ENCODE measurements at regions not wholly inside any gene's neighbourhood (a gene's known extent, or its start where the extent isn't known, plus 50 kb on each side); places are given as distances from the start of the nearest gene placed in this dataset.

GRCh38 chr6:116982401-116982800 lies 105.4 kb downstream of the RFX6 start:
- H3K27ac ChIP-seq (ENCODE audit: low read depth, low read length): no peak overlapping the region
- H3K4me1 ChIP-seq (ENCODE audit: control insufficient read depth in 3 of 3, insufficient read depth in 3 of 3, low read length in 3 of 3): no peaks in the 10 kb centered on the region
- no peaks in the 10 kb centered on the region for H3K27me3 ChIP-seq (ENCODE audit: control insufficient read depth in 3 of 3, insufficient read depth in 3 of 3, low read length in 3 of 3)

DNA sequence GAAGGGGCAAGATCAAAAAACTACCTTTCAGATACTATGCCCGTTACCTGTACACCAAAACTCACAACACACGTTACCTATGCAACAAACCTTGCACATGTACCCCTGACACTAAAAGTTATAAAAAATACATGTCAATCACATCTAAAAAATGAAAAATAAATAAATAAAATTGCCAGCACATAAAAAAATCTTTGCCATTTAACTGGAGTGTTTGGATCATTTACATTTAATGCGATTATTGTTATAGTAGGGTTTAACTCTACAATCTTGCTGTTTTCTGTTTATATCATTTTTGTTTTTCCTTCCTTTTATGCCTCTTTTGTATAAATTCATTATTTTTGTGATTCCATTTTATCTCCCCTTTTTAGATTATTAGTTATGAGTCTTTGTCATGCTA lies 106.3 kb downstream of the RFX6 start:
- no peaks in the 10 kb centered on the region for H3K27me3 ChIP-seq (ENCODE audit: control insufficient read depth in 3 of 3, insufficient read depth in 3 of 3, low read length in 3 of 3)
- H3K4me3 ChIP-seq (ENCODE audit: low read length in 3 of 3): no peak overlapping the region
- H3K9ac ChIP-seq (ENCODE audit: low read depth in 1 of 3, low read length in 3 of 3): no peak overlapping the region
- no peaks in the 10 kb centered on the region for H3K36me3 ChIP-seq (ENCODE audit: control insufficient read depth in 3 of 3, insufficient read depth in 3 of 3, low read length in 3 of 3)
- H3K27ac ChIP-seq (ENCODE audit: low read depth, low read length): no peak overlapping the region
- H3K4me1 ChIP-seq (ENCODE audit: control insufficient read depth in 3 of 3, insufficient read depth in 3 of 3, low read length in 3 of 3): no peaks in the 10 kb centered on the region
- no peaks in the 10 kb centered on the region for H3K9me3 ChIP-seq (ENCODE audit: control insufficient read depth in 3 of 3, low read length in 3 of 3)

More at GRCh38 chr6:116982401-116982800, 105.4 kb downstream of the RFX6 start:
- no peak overlapping the region for H3K9ac ChIP-seq (ENCODE audit: low read depth in 1 of 3, low read length in 3 of 3)
- H3K4me3 ChIP-seq (ENCODE audit: low read length in 3 of 3): no peak overlapping the region
- H3K9me3 ChIP-seq (ENCODE audit: control insufficient read depth in 3 of 3, low read length in 3 of 3): no peaks in the 10 kb centered on the region
- no peaks in the 10 kb centered on the region for H3K36me3 ChIP-seq (ENCODE audit: control insufficient read depth in 3 of 3, insufficient read depth in 3 of 3, low read length in 3 of 3)

DNA sequence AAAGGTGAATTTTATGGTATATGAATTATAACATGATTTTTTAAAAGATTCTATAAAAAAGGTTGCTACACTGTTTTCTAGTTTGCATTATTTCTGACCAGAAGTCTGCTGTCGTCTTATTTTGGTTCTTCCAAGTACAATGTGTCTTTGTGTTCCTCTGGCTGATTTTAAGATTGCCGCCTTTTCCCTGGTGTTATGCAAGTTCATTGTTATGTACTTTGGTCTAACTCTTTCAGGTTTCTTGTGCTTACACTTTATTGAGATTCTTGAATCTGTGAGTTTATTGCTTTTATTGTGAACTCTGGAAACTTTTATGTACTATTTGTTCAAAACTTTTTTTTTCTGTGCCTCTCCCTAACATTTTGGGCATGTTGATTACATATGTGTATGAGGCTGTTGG lies 109.8 kb downstream of the RFX6 start:
- no peak overlapping the region for H3K27ac ChIP-seq (ENCODE audit: low read depth, low read length)
- no peaks in the 10 kb centered on the region for H3K36me3 ChIP-seq (ENCODE audit: control insufficient read depth in 3 of 3, insufficient read depth in 3 of 3, low read length in 3 of 3)
- H3K27me3 ChIP-seq (ENCODE audit: control insufficient read depth in 3 of 3, insufficient read depth in 3 of 3, low read length in 3 of 3): no peaks in the 10 kb centered on the region
- H3K4me3 ChIP-seq (ENCODE audit: low read length in 3 of 3): no peak overlapping the region
- no peak overlapping the region for H3K9ac ChIP-seq (ENCODE audit: low read depth in 1 of 3, low read length in 3 of 3)
- H3K9me3 ChIP-seq (ENCODE audit: control insufficient read depth in 3 of 3, low read length in 3 of 3): no peaks in the 10 kb centered on the region
- H3K4me1 ChIP-seq (ENCODE audit: control insufficient read depth in 3 of 3, insufficient read depth in 3 of 3, low read length in 3 of 3): no peaks in the 10 kb centered on the region

DNA sequence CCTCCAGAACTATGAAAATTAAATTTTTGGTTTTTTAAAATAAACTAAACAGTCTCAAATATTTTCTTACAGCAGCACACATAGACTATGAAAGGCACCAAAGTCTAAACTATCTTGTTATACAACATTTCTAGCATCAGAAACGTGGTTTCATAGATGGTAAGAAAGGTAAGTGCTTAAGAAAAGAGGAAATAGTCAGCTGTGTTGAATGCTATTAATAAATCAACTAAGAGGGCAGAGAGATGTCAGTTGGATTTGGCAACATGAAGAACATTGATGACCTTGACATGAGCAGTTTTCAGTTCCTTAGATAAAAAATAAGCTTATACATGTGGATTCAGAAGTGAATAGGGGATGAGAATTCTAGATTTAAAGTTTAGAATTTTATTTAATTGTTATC lies 113.6 kb downstream of the RFX6 start:
- H3K4me3 ChIP-seq (ENCODE audit: low read length in 3 of 3): no peak overlapping the region

DNA sequence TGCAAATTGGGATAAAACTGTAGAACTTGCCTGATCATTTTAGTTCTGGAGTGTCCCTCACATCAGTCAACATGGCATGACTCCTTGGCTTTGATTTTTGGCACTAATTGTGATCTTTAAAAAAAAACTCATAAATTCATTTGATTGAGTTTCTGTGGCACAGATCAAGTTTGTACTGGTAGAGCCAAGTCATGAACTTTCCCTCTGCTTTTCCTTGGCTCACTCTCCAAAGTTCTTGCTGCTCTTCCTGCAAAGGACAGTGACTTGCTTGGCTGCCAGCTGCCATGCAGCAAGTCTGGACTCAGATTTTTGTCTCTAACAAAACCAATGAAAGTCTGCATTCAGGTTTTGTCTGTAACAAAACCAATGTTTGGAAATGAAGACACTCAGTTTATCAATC lies 115.5 kb downstream of the RFX6 start:
- Histone ChIP-seq H3K4me1 (ENCODE audit: control insufficient read depth in 3 of 3, insufficient read depth in 3 of 3, low read length in 3 of 3) (peaks cover 0 to 14% (median 4%) of the 10 kb centered on the region in 3 donors), H3K27me3 (ENCODE audit: control insufficient read depth in 3 of 3, insufficient read depth in 3 of 3, low read length in 3 of 3) (no peaks in the 10 kb centered on the region), H3K9me3 (ENCODE audit: control insufficient read depth in 3 of 3, low read length in 3 of 3) (no peaks in the 10 kb centered on the region), H3K4me3 (ENCODE audit: low read length in 3 of 3) (no peak overlapping the region), H3K36me3 (ENCODE audit: control insufficient read depth in 3 of 3, insufficient read depth in 3 of 3, low read length in 3 of 3) (no peaks in the 10 kb centered on the region), H3K27ac (ENCODE audit: low read depth, low read length) (peak overlapping the region; percentile 20), H3K9ac (ENCODE audit: low read depth in 1 of 3, low read length in 3 of 3) (no peak overlapping the region)

More for the DNA sequence above, 113.6 kb downstream of the RFX6 start:
- Histone ChIP-seq H3K27ac (ENCODE audit: low read depth, low read length) (no peak overlapping the region), H3K36me3 (ENCODE audit: control insufficient read depth in 3 of 3, insufficient read depth in 3 of 3, low read length in 3 of 3) (no peaks in the 10 kb centered on the region), H3K27me3 (ENCODE audit: control insufficient read depth in 3 of 3, insufficient read depth in 3 of 3, low read length in 3 of 3) (no peaks in the 10 kb centered on the region), H3K9ac (ENCODE audit: low read depth in 1 of 3, low read length in 3 of 3) (no peak overlapping the region), H3K9me3 (ENCODE audit: control insufficient read depth in 3 of 3, low read length in 3 of 3) (no peaks in the 10 kb centered on the region), H3K4me1 (ENCODE audit: control insufficient read depth in 3 of 3, insufficient read depth in 3 of 3, low read length in 3 of 3) (peaks cover 0 to 14% (median 4%) of the 10 kb centered on the region in 3 donors)

DNA sequence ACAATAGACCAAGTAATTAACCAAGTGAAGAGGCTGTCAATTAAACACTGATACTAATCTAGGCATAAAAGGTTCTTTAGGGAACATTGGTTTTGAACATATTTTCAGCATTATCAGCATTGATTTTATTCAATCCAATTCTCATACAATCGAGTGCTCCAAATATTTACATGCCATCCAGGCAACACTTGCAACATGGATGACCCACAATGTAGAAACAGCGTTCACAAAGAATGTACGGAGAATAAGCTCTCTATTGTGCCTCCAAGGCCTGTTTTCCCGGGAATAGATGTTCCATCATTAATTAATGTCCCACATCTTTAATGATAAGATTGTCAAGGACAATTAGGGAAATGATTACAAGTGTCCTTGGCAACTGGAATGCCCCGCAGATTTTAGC lies 117.4 kb downstream of the RFX6 start:
- H3K27me3 ChIP-seq (ENCODE audit: control insufficient read depth in 3 of 3, insufficient read depth in 3 of 3, low read length in 3 of 3): no peaks in the 10 kb centered on the region

GRCh38 chr6:116996842-116997241 lies 119.8 kb downstream of the RFX6 start:
- Histone ChIP-seq H3K36me3 (ENCODE audit: control insufficient read depth in 3 of 3, insufficient read depth in 3 of 3, low read length in 3 of 3) (no peaks in the 10 kb centered on the region), H3K9me3 (ENCODE audit: control insufficient read depth in 3 of 3, low read length in 3 of 3) (no peaks in the 10 kb centered on the region), H3K4me1 (ENCODE audit: control insufficient read depth in 3 of 3, insufficient read depth in 3 of 3, low read length in 3 of 3) (peaks cover 0 to 14% (median 4%) of the 10 kb centered on the region in 3 donors), H3K27me3 (ENCODE audit: control insufficient read depth in 3 of 3, insufficient read depth in 3 of 3, low read length in 3 of 3) (no peaks in the 10 kb centered on the region), H3K4me3 (ENCODE audit: low read length in 3 of 3) (no peak overlapping the region), H3K9ac (ENCODE audit: low read depth in 1 of 3, low read length in 3 of 3) (no peak overlapping the region), H3K27ac (ENCODE audit: low read depth, low read length) (no peak overlapping the region)

More for the DNA sequence above, 117.4 kb downstream of the RFX6 start:
- peaks cover 0 to 14% (median 4%) of the 10 kb centered on the region in 3 donors for H3K4me1 ChIP-seq (ENCODE audit: control insufficient read depth in 3 of 3, insufficient read depth in 3 of 3, low read length in 3 of 3)
- no peaks in the 10 kb centered on the region for H3K9me3 ChIP-seq (ENCODE audit: control insufficient read depth in 3 of 3, low read length in 3 of 3)
- H3K9ac ChIP-seq (ENCODE audit: low read depth in 1 of 3, low read length in 3 of 3): no peak overlapping the region
- no peaks in the 10 kb centered on the region for H3K36me3 ChIP-seq (ENCODE audit: control insufficient read depth in 3 of 3, insufficient read depth in 3 of 3, low read length in 3 of 3)
- H3K4me3 ChIP-seq (ENCODE audit: low read length in 3 of 3): no peak overlapping the region
- no peak overlapping the region for H3K27ac ChIP-seq (ENCODE audit: low read depth, low read length)

DNA sequence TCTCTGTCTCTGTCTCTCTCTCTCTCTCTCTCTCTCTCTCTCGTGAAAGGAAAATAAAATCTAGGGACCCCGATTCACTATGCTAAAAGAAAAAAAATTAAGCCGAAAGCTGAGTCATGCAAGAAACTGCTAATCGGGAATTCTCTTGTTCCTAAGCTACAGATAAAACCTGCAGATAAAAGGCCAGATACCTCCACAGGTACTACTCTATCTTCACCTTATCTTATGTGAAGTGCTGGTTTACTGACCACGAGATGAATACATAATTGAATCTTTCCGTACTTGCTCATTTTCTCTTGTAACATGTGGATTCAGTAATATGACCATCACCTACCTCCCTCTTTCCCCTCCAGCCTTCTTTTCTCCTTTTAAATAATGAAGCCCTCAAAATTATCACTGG lies 120.5 kb downstream of the RFX6 start:
- Histone ChIP-seq H3K4me3 (ENCODE audit: low read length in 3 of 3) (no peak overlapping the region), H3K27ac (ENCODE audit: low read depth, low read length) (no peak overlapping the region), H3K36me3 (ENCODE audit: control insufficient read depth in 3 of 3, insufficient read depth in 3 of 3, low read length in 3 of 3) (no peaks in the 10 kb centered on the region), H3K27me3 (ENCODE audit: control insufficient read depth in 3 of 3, insufficient read depth in 3 of 3, low read length in 3 of 3) (no peaks in the 10 kb centered on the region), H3K9ac (ENCODE audit: low read depth in 1 of 3, low read length in 3 of 3) (no peak overlapping the region), H3K9me3 (ENCODE audit: control insufficient read depth in 3 of 3, low read length in 3 of 3) (no peaks in the 10 kb centered on the region), H3K4me1 (ENCODE audit: control insufficient read depth in 3 of 3, insufficient read depth in 3 of 3, low read length in 3 of 3) (peaks cover 0 to 8% (median 4%) of the 10 kb centered on the region in 3 donors)

- Histone ChIP-seq H3K36me3 (ENCODE audit: control insufficient read depth in 3 of 3, insufficient read depth in 3 of 3, low read length in 3 of 3) (no peaks in the 10 kb centered on the region), H3K9ac (ENCODE audit: low read depth in 1 of 3, low read length in 3 of 3) (no peak overlapping the region), H3K4me3 (ENCODE audit: low read length in 3 of 3) (no peak overlapping the region), H3K27me3 (ENCODE audit: control insufficient read depth in 3 of 3, insufficient read depth in 3 of 3, low read length in 3 of 3) (no peaks in the 10 kb centered on the region), H3K9me3 (ENCODE audit: control insufficient read depth in 3 of 3, low read length in 3 of 3) (no peaks in the 10 kb centered on the region), H3K4me1 (ENCODE audit: control insufficient read depth in 3 of 3, insufficient read depth in 3 of 3, low read length in 3 of 3) (no peaks in the 10 kb centered on the region), H3K27ac (ENCODE audit: low read depth, low read length) (no peak overlapping the region)
These were observed 130.6 kb downstream of the RFX6 start for GRCh38 chr6:117007659-117008058.

DNA sequence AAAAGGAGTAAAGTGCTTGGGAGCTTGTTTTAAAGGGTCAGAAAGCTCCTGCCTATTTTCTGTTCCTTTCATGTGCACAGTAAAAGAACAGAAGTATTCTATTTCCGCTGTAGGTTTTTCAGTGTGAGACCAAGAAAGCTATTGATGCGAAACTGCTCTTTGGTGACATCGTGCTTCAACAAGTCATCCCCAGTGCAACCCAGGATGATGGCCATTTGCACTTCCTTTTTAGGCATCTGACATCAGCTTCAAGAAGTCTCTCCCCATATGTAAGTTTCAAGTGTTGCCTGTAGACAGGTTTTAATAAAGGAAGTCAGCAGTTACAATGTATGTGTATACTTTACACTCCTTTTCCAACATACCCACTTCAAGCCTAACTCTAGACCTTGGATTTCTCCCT lies 131.6 kb downstream of the RFX6 start:
- Histone ChIP-seq H3K9me3 (ENCODE audit: control insufficient read depth in 3 of 3, low read length in 3 of 3) (no peaks in the 10 kb centered on the region), H3K4me1 (ENCODE audit: control insufficient read depth in 3 of 3, insufficient read depth in 3 of 3, low read length in 3 of 3) (no peaks in the 10 kb centered on the region), H3K27ac (ENCODE audit: low read depth, low read length) (no peak overlapping the region), H3K4me3 (ENCODE audit: low read length in 3 of 3) (no peak overlapping the region), H3K9ac (ENCODE audit: low read depth in 1 of 3, low read length in 3 of 3) (no peak overlapping the region), H3K27me3 (ENCODE audit: control insufficient read depth in 3 of 3, insufficient read depth in 3 of 3, low read length in 3 of 3) (no peaks in the 10 kb centered on the region), H3K36me3 (ENCODE audit: control insufficient read depth in 3 of 3, insufficient read depth in 3 of 3, low read length in 3 of 3) (no peaks in the 10 kb centered on the region)

All from skeletal muscle tissue (tissue), 3 donors.